GM19455 (cell line): ENCODE measurements at regions not wholly inside any gene's neighbourhood (a gene's known extent, or its start where the extent isn't known, plus 50 kb on each side); places are given as distances from the start of the nearest gene placed in this dataset.

ENCODE experiments used
- ATAC-seq: cut with Tn5 transposase; IDR thresholded peaks from one replicate; pipeline ENCODE4 v1.9.1; 2021; ENCODE audit not compliant: unreplicated experiment

DNA sequence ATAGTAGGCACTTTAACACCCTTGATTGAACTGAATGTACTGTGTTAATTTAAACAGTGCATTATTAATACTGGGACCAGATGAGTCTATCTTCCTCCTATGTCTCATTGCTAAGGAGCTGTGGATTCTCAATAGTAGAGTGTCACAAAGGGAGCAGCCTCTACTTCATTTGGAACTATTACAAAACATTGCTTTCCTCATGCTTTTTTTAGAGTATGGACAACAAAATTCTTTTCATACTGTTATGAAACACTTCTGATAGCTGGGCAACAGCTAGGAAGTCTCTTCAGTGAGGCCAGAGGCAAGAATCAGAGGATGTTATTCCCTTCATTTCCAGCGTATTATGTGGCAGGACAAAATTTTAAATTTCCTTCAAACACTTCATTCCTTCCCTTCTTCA, 160.8 kb downstream of the FBXO8 start:
- no peak for ATAC-seq

DNA sequence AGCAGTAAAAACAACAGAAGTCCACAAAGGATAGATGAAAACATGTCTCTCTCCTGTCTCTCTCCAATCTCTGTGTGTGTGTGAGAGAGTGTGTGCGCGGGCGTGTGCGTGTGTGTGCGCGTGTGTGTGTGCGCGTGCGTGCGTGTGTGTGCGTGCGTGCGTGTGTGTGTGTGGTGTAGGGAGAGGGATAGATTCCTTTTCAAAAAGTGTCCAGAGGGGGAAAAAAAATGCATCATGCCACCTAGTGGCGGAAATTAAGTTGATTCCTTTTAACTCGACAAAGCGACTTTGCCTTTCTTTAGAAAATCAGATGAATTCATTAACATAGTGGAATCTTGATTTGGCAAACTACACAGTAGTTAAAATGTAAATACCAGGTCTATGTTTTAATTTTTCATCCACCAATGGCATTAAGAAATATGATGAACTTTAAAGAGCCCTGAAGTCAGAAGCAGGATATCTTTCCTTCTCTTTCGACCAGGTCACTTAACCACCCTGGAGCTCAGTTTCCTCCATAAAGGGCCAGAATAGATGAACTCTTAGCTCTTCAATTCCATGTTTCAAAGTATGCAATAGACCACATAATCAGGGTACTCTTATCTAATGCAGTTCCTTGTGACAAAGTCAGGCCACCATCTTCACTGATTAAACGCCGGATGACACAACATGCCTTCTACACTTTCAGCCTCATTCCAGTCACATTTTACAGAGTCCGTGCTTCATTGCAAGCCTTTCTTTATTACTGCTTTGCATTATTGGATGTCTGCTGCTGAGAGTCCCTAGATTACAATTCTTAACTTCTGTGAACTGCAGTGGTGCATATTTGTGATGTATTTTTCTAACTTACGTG, 162.8 kb downstream of the FBXO8 start:
- no peak for ATAC-seq

DNA sequence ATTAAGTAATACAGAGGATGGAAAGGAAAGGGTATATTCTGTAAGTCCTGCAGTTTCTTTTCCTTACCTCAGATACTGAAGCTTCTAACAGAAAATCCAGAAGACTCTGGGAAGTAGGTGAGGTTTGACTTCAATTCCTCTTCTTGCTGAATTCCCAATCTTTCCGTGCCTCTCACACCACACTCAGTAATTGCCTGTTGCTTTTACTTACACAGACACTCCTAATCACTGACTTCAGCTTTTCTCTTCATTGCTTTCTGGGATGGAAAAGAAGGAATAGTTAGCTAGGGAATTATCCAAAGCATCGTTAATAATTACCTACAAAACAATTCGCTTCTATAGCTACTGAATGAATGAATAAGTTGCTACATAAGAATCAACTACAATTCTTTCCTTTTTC, 163.6 kb downstream of the FBXO8 start:
- no peak for ATAC-seq

DNA sequence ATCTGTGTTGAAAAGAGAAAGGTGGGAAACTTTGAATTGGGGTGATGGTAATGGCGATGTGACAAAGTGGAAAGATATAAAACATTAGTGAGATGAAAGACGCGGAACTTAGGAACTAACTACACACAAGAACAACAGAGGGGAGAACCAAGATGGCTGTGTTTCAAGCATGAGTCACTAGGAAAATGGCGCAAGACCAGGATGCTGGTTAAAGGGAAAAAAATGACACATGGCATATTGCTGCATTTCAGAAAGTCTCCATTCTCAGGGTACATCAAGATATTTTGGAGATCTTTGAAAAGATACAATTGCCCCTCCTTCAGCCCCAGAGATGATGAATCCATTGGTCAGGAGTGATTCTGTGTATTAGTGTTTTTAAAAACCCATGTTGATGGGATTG, 164.4 kb downstream of the FBXO8 start:
- ATAC-seq = no peak

GRCh38 chr4:174118171-174118570, 165.3 kb downstream of the FBXO8 start:
- no peak for ATAC-seq

- no peak for ATAC-seq
Measured at GRCh38 chr4:174117445-174117844, 166.0 kb downstream of the FBXO8 start.

GRCh38 chr4:174116021-174116420, 167.4 kb downstream of the FBXO8 start:
- no peak for ATAC-seq

GRCh38 chr4:174111422-174111821, 172.0 kb downstream of the FBXO8 start:
- ATAC-seq = no peak

DNA sequence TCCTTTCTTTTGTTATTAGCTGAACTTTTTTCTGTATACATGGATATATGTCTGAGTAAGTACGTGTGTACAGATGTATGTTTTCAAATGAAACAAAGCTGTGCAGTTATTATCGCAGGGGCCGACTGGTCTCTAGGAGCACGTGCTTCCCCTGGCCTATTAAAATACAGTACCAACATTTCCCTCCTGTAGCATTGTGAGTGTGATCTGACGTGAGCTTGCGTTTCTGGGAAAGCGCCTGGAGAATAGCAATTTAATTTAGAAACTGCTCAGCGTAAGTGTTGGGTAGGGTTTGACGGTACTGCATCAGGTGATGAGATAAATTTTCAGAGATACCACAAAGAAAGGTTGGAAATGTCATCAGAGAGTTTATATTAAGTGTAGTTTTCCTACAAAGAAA, 173.3 kb downstream of the FBXO8 start:
- ATAC-seq = no peak

GRCh38 chr4:174107746-174108354, 175.6 kb downstream of the FBXO8 start:
- ATAC-seq = no peak

GRCh38 chr4:174105202-174105601, 178.3 kb downstream of the FBXO8 start:
- no peak for ATAC-seq

- ATAC-seq = no peak
Measured at GRCh38 chr4:174100910-174101309, 182.6 kb downstream of the FBXO8 start.

- ATAC-seq = no peak
Measured at GRCh38 chr4:174099712-174100111, 183.8 kb downstream of the FBXO8 start.

DNA sequence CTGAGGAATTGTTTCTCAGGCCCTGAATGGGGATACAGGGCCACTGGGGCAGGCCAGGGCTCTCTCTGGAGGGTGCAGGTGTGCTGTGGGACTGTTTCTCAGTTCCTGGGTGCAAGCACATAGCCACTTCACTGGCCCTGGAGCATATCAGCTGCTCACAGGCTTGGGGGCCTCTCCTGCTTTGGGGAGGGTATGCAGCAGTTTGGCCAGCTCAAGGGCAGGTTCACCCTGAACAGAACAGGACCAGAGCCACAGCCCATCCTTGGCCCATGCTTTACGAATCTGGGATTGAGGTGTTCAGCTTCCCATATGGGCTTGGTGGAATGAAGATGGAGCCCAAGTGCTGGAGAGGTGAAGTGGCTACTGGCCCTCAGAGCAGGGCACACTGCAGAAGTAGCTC, 186.5 kb downstream of the FBXO8 start:
- no peak for ATAC-seq

DNA sequence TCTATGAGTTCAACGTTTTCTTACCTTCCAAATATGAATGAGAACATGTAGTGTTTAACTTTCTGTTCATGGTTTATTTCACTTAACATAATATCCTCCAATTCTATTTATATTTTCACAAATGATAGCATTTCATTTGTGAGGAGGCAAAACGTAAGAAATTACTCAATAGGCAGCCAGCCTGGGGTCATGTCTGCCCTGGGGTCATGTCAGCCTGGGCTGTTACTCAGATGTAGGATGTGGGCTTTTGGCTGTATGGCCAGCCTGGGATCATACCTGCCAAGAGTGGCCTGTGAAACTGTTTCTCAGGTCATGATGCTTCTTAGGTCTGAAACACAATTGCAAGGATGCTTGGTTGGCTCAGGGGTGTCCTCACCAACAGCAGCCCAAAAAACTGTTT, 187.0 kb downstream of the FBXO8 start:
- ATAC-seq = no peak

DNA sequence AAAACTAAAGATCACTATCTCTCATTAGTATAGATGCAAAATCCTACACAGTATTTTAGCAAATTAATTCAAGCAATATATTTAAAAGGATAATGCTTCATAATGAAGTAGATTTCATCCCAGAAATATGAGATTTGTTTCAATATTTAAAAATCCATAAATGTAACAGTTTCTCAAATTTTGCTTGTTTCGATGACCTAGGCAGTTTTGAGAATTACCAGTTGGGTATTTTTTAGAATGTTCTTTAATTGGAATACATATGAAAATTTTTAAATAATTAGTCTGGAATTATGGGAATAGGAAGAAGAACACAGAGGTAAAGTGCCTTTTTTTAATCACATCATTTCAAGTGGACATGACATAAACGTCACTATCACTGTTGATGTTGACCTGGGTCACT, 192.3 kb downstream of the FBXO8 start:
- no peak for ATAC-seq

DNA sequence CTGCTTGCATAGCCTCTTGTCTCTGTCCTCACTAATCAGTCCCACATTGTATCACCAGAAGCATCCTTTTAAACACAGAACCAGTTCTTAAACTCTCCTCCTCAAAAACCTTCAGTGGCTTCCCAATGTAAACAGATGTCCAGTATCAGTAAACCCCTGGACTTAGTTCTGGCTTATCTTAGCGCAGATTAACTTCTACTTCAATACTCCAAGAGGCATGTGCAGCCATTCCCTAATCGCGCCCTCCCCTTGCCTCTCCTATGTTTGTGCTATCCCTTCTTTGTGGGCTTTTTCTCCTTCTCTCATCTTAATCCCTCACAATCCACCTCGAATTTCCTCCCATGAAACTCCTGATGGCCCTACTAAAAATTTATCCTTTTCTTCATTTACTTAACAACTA, 193.8 kb downstream of the FBXO8 start:
- ATAC-seq = no peak

DNA sequence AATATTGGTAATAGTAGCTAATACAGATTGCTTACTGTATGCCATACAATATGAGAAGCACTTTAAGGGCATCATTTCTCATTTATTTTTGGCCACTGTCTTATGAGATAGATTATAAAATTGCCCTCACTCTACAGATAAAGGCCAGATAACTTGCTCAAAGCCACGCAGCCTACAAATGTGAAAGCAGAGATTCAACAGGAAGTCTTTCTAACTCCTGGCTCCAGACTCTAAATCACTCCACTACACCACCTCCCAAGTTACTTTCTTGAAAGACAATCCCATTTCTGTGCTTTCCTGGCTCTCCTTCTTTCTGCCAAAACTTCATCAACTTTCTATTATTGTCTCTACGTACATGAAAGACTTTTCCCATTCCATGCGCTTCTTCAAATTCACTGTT, 194.7 kb downstream of the FBXO8 start:
- ATAC-seq = no peak

DNA sequence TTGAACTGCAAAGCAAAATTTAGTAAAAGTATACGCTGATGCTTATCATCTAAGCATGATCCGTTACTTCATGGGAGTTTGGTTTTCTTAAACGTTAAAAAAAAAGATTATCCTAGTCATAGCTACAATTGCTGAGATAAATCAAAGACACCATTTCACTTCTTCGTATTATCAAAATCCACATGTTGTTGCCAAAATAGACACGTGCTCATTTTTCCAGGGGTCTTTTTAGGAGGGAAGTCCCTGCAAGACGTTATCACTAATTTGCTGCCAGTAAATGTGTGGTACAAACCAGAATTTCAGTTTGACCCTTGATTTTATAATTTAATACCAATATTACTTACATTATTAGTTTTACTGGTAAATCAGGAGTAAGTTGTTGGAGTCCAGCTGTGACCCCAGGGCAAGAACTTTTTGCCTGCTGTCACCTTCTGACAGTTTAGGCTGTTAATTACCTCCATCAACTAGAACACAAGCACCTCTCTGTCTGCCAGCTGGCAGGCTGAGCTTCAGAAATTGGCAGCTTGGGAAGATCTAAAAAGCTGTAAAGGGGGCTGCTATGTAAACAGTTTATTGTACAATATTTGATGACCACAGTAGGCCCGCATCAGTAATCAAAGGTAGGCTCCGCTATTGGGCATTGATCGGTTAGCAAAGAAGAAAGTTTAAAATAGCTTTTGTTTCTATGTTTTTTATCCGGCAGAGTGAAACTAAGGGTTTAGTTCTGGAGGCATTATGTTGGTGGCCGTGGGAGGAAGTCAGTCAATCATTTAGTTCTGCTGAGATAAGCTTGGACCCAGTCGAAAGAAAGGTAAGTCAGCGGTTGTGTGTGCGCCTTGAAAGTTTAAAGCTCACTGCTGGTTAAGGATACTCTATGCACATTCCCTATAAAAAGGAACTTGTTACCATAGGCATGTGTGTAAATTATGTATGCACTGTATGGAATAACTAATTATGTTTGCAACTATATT, 196.4 kb downstream of the FBXO8 start:
- no peak for ATAC-seq

DNA sequence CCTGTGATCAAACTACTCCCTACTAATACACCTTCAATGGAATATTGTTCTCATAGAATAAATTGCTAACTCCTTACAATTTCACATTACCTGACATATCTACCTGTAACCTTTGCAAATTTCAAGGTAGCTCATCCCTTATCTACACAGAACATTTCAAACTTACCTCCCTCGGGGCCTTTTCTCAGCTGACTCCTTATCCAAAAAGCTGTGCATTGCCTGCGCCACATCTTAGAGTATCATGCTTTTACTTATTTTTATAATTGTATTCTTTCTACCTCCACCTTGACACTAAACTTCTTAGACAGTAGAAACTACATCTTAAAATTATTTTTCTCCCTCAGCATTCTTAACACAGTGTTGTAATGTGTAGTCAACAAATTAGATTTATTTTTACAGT, 198.5 kb downstream of the FBXO8 start:
- ATAC-seq = no peak

- ATAC-seq = no peak
Measured at GRCh38 chr4:174084542-174084941, 198.9 kb downstream of the FBXO8 start.

DNA sequence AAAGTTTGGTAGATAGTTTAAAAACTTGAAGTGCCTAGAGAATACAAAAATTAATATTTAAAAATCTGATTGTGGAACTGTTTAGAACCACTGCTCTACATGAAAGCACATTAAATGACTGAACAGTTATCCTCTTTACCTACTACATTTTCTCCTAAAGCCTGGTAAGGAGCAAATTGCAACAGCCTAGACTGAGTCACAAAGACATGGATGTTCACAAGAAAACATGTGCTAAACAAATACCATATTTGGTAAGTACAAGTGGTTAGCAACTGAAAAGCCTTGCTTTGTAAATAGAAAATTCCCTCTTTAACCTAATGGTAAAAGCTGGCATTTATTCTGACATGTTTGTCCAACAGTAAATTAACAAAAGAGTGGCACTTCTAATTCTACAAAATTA, 203.1 kb downstream of the FBXO8 start:
- ATAC-seq = no peak
